Memory B cell (primary cell): ENCODE measurements at regions not wholly inside any gene's neighbourhood (a gene's known extent, or its start where the extent isn't known, plus 50 kb on each side); places are given as distances from the start of the nearest gene placed in this dataset.

ENCODE experiments used
- ATAC-seq: fragments of 150-1000 bp; cut with Tn5 transposase; 2 replicates; pipeline ENCODE4 v1.10.0; 2021; ENCODE audit warnings: low read depth, mild to moderate bottlenecking, moderate library complexity
- DNase-seq, 2 donors: peaks; one replicate each; pipeline ENCODE4 v3.0.0; 2022; ENCODE audit warnings: low spot score in 2 of 2
- H3K27ac Mint-ChIP-seq: one replicate; pipeline ENCODE4 v1.8.0; 2022; ENCODE audit warnings: mild to moderate bottlenecking, moderate library complexity, mixed read lengths
- H3K27me3 Mint-ChIP-seq: one replicate; pipeline ENCODE4 v1.8.0; 2022; ENCODE audit warnings: mixed read lengths
- H3K36me3 Mint-ChIP-seq: one replicate; pipeline ENCODE4 v1.8.0; 2022; ENCODE audit warnings: mild to moderate bottlenecking, mixed read lengths
- H3K4me1 Mint-ChIP-seq: one replicate; pipeline ENCODE4 v1.8.0; 2022; ENCODE audit warnings: mixed read lengths
- H3K4me3 Mint-ChIP-seq: one replicate; pipeline ENCODE4 v1.8.0; 2022; ENCODE audit warnings: mild to moderate bottlenecking, moderate library complexity, mixed read lengths
- H3K9me3 Mint-ChIP-seq: one replicate; pipeline ENCODE4 v1.8.0; 2022; ENCODE audit warnings: mixed read lengths

DNA sequence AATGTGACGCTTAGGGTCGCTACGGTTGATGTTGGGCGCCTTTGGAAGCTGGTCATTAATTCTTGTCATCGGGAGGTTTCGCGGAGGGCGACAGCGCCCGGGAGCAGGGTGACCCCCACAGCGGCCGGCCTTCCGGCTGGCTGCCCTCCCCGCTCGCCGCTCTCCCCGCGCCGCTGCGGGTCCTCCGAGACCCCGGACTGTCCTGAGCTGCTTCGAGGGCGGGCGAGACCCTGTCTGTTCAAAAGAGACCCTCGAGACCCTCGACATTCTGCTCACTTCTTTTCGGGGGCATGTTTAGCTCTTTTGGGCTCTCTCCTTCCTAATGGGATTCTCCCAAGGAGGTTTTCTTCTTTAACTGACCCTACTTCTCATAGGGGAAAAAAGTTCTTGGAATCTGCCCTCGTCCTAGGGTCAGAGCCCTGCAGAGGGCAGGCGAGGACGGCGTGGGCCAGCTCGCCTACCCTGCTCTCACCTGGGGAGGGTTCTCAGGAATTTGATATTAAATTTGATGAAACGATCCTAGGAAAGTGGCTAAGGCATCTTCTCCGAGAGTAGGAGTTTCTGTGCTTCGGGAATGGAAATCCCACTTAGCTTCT, 257.0 kb downstream of the OTUD1 start:
- ATAC-seq (no peak), DNase-seq (no peak)
- peaks cover 20% of the 10 kb centered on the region for H3K27me3 Mint-ChIP-seq
- no peaks in the 10 kb centered on the region for H3K4me1 Mint-ChIP-seq
- no peak overlapping the region for H3K4me3 Mint-ChIP-seq
- H3K36me3 Mint-ChIP-seq, result no peaks in the 10 kb centered on the region
- no peak overlapping the region for H3K27ac Mint-ChIP-seq
- no peaks in the 10 kb centered on the region for H3K9me3 Mint-ChIP-seq

DNA sequence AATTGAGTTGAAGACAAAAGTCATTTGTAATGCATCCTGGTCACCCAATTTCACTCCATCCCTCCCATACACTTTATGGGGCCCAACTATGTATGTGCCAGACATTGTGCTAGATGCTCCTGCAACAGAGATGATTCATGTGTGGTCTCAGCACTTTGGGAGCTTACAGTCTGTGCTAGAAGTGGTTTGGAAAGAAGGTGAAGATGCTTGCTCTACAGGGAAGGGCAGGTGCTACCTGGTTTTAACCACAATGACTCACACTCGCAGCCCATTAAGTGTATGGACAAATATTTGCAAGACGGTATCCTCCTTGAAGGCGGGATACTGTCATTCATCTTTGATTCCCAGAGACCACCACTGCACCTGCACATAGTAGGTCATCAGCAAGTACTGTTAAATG, 257.6 kb downstream of the OTUD1 start:
- Mint-ChIP-seq H3K4me3 (no peak overlapping the region), H3K27ac (no peak overlapping the region), H3K36me3 (no peaks in the 10 kb centered on the region), H3K4me1 (no peaks in the 10 kb centered on the region), H3K9me3 (no peaks in the 10 kb centered on the region), H3K27me3 (peaks cover 19% of the 10 kb centered on the region)
- ATAC-seq, result no peak
- no peak for DNase-seq

DNA sequence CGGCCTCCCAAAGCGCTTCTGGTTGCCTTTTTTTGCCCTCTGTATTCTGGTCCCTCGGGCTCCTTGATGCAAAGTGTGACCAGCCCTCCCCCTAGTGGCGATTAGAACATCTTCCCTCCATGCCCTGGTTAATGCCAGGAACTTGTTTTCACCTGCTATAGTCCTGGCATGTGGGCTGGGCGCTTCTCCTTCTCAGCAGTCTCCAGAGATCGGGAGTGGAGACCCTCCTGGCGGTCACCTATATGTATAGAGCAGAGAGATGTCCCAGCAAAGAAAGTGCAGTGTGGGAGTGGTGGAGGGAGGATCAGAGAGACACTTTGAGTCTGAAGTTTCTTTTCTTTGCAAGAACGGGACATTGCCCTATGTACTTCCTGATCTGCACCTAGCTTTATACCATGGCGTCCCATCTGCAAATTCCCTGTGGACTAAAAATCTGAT, 264.1 kb downstream of the OTUD1 start:
- H3K4me3 Mint-ChIP-seq, result no peak overlapping the region
- peaks cover 2% of the 10 kb centered on the region for H3K36me3 Mint-ChIP-seq
- peak; percentile 7 to 11 for DNase-seq
- ATAC-seq, result peak; percentile 59
- H3K27me3 Mint-ChIP-seq, result peaks cover 7% of the 10 kb centered on the region
- peaks cover 2% of the 10 kb centered on the region for H3K9me3 Mint-ChIP-seq
- H3K27ac Mint-ChIP-seq, result no peak overlapping the region
- no peaks in the 10 kb centered on the region for H3K4me1 Mint-ChIP-seq

DNA sequence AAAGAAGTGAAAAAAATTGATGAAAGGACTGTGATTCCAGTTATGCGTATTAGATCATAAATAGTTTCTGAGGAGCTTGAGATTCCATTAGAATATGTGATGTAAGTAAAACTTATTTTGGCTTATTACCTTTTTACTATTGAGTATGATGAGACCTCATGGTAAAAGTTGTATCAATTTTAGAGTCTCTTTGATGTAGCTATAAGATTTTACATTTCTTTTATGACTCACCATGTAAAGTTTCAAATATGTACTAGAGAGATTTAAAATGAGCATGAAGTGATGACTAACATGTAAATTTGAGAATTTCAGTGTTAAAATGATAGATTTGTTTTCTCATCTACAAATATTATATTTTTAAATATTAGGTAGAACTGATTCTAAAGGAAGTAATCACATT, 276.5 kb downstream of the OTUD1 start:
- ATAC-seq, result no peak

DNA sequence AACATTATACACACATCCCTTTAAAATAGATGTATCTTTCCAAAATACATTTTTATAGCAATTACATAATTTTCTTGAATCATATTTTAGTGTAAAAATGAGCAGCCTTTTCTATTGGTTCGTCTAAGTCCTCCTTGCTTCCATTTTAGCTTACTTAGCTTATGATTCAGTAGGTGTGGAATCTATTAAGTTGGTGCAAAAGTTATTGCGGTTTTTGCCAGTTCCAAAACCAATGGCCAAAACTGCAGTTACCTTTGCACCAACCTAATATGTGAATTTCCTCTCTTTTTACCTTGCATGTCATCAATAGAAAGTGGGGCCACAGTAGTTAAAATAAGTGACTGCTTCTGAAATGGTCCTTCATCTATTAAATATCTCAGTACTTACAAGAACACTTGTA, 279.0 kb downstream of the OTUD1 start:
- Mint-ChIP-seq H3K9me3 (peaks cover 4% of the 10 kb centered on the region), H3K27ac (no peak overlapping the region), H3K4me1 (no peaks in the 10 kb centered on the region), H3K4me3 (no peak overlapping the region), H3K27me3 (no peaks in the 10 kb centered on the region), H3K36me3 (no peaks in the 10 kb centered on the region)
- ATAC-seq (no peak), DNase-seq (no peak)

More for the DNA sequence above, 276.5 kb downstream of the OTUD1 start:
- Mint-ChIP-seq H3K4me3 (no peak overlapping the region), H3K4me1 (no peaks in the 10 kb centered on the region), H3K9me3 (peaks cover 1% of the 10 kb centered on the region), H3K36me3 (no peaks in the 10 kb centered on the region), H3K27me3 (no peaks in the 10 kb centered on the region), H3K27ac (no peak overlapping the region)
- DNase-seq, result no peak

DNA sequence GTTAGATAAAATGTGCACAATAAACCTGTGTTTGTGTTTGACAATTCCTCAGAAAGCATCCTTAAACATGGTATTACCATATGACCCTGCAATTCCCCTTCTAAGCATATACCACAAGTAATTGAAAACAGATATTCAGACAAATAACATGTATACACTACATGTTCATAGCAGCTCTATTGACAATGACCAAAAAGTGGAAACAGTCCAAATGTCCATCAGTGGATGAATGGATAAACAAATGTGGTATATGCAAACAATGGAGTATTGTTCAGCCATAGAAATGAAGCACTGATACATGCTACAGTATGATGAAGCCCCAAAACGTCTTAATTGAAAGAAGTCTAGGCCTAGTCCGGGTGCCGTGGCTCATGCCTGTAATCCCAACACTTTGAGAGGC, 280.1 kb downstream of the OTUD1 start:
- Mint-ChIP-seq H3K4me3 (no peak overlapping the region), H3K9me3 (peaks cover 4% of the 10 kb centered on the region), H3K4me1 (no peaks in the 10 kb centered on the region), H3K36me3 (no peaks in the 10 kb centered on the region), H3K27ac (no peak overlapping the region), H3K27me3 (no peaks in the 10 kb centered on the region)
- DNase-seq (no peak), ATAC-seq (no peak)

DNA sequence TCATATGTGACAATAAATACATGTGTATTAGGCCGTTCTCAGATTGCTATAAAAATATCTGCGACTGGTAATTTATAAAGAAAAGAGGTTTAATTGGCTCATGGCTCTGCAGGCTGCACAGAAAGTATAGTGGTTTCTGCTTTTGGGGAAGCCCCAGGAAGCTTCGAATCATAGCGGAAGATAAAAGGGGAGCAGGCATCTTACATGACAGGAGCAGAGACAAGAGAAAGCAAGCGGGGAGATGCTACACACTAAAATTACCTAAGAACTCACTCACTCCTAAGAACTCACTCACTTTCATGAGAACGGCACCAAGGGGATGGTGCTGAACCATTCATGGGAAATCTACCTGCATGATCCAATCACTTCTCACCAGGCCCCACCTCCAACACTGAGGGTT, 284.9 kb downstream of the OTUD1 start:
- no peak overlapping the region for H3K4me3 Mint-ChIP-seq
- peaks cover 4% of the 10 kb centered on the region for H3K9me3 Mint-ChIP-seq
- no peak for ATAC-seq
- DNase-seq, result no peak
- no peaks in the 10 kb centered on the region for H3K36me3 Mint-ChIP-seq
- H3K27me3 Mint-ChIP-seq, result no peaks in the 10 kb centered on the region
- no peak overlapping the region for H3K27ac Mint-ChIP-seq
- H3K4me1 Mint-ChIP-seq, result no peaks in the 10 kb centered on the region

DNA sequence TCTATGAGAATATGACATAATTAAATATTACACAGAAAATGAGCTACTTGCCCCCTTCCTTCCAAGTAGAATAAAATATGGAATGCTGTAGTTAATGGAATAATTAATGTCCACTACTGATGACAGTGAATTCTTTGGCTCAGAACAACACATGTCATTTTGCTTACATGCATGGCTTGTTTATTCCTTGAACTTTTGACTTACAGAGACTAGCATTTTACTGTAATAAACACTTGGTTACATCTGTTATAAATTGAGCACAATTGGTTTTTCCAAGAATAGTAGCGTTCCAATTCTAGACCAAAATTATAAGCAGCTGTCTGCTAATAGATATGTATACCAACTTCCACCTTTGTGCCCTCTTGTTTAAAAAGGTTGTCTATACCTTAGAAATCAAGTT, 286.7 kb downstream of the OTUD1 start:
- DNase-seq (no peak), ATAC-seq (no peak)
- H3K4me3 Mint-ChIP-seq, result no peak overlapping the region

DNA sequence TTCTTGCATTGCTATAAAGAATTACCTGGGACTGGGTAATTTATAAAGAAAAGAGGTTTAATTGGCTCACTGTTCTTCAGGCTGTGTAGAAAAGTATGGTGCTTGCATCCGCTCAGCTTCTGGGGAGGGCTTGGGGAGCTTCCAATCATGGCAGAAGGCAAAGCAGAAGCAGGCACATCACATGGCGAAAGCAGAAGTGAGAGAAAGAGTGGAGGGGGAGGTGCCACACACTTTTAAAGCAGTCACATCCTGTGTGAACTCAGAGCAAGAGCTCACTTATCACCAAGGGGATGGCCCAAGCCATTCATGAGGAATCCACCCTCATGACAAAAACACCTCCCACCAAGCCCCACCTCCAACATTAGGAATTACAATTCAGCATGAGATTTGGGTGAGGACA, 303.5 kb downstream of the OTUD1 start:
- peaks cover 5% of the 10 kb centered on the region for H3K9me3 Mint-ChIP-seq
- H3K27ac Mint-ChIP-seq, result no peak overlapping the region
- H3K36me3 Mint-ChIP-seq, result no peaks in the 10 kb centered on the region
- H3K4me1 Mint-ChIP-seq, result peaks cover 3% of the 10 kb centered on the region
- H3K27me3 Mint-ChIP-seq, result peaks cover 4% of the 10 kb centered on the region
- ATAC-seq (peak; percentile 85), DNase-seq (peak in 1 of 2 donors; percentile 0)
- no peak overlapping the region for H3K4me3 Mint-ChIP-seq

More for the DNA sequence above, 286.7 kb downstream of the OTUD1 start:
- Mint-ChIP-seq H3K27me3 (no peaks in the 10 kb centered on the region), H3K27ac (no peak overlapping the region), H3K4me1 (no peaks in the 10 kb centered on the region), H3K36me3 (no peaks in the 10 kb centered on the region), H3K9me3 (peaks cover 7% of the 10 kb centered on the region)

DNA sequence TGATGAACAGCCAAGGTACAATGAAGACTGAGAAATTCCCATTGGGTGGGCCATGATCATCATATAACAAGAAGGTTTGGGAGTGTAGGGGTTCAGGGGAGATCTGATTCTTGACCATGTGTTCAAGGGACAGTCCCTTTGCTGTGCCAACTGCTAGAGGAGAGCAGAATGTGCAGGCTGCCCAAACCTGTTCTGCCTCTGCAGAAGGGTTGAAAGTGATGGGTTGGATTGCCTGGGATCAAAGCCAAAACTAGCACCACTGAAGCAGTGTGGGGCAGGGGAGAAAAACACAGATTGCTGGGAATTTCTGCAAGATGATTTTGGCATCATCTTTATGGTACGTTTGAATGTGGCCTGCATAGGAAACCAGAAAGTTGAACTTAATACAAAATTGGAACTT, 303.9 kb downstream of the OTUD1 start:
- Mint-ChIP-seq H3K27me3 (peaks cover 4% of the 10 kb centered on the region), H3K36me3 (no peaks in the 10 kb centered on the region), H3K9me3 (peaks cover 5% of the 10 kb centered on the region), H3K27ac (no peak overlapping the region), H3K4me3 (no peak overlapping the region), H3K4me1 (peaks cover 3% of the 10 kb centered on the region)
- no peak for DNase-seq
- ATAC-seq, result no peak

DNA sequence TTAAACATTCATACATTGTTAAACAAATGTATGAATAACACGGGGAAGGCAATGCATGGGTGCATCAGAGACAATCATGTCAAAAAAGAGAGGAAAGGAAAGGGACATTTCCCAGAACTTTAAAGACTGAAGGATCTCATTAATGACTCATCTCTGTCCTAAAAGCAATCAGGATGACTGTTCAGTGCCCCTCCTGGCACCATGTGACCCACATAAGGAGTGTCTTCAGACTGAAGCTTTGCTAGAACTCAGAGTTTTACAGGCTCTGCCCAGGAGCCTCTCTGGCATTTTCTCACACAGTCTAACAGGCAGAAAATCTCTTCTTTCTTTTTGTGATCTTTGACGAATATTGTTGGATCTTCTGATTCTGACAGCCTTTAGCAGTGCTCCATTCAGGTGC, 315.3 kb downstream of the OTUD1 start:
- no peaks in the 10 kb centered on the region for H3K36me3 Mint-ChIP-seq
- no peaks in the 10 kb centered on the region for H3K4me1 Mint-ChIP-seq
- no peak overlapping the region for H3K4me3 Mint-ChIP-seq
- H3K9me3 Mint-ChIP-seq, result no peaks in the 10 kb centered on the region
- H3K27me3 Mint-ChIP-seq, result peaks cover 3% of the 10 kb centered on the region
- no peak for DNase-seq
- no peak for ATAC-seq
- H3K27ac Mint-ChIP-seq, result no peak overlapping the region

DNA sequence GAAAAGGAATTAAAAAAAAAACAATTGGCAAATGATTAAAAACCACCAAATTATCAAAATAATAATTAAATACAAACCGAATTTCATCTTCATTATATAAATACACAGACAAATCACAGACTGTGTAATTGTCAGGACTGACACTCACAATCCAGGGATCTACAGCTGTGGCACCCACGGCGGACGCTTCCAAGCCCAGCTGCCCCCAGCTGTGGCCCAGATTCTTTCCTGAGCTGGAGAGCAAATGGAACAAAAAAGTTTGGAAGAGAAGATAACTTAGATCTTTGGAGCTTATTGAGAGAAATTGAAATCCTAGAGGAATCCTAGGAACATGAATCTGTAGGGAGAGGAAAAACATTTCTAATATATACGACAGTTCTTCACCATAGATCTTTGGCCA, 316.1 kb downstream of the OTUD1 start:
- Mint-ChIP-seq H3K27ac (no peak overlapping the region), H3K4me3 (no peak overlapping the region), H3K9me3 (no peaks in the 10 kb centered on the region), H3K27me3 (peaks cover 3% of the 10 kb centered on the region), H3K4me1 (no peaks in the 10 kb centered on the region), H3K36me3 (no peaks in the 10 kb centered on the region)
- no peak for DNase-seq
- ATAC-seq, result no peak

DNA sequence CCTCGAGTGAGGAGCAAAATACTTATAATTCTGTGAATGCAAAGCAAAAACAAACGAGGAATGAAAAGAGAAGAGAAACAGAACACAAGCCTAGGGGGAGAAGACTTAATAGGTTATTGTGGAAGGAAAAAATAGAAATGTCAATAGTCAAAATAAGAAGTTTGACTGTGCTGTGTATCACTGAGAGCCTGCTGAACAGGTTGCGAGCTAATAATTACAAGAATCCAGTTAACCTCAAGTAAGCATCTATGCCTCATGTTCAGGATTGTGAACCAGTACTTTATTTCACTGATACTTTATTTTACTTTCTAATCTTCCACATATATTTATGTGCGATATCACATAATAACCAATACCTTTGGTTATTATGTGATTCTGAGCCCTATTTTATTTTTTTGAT, 316.7 kb downstream of the OTUD1 start:
- no peak overlapping the region for H3K27ac Mint-ChIP-seq
- H3K36me3 Mint-ChIP-seq, result no peaks in the 10 kb centered on the region
- ATAC-seq (no peak), DNase-seq (no peak)
- H3K4me1 Mint-ChIP-seq, result no peaks in the 10 kb centered on the region
- no peak overlapping the region for H3K4me3 Mint-ChIP-seq
- peaks cover 3% of the 10 kb centered on the region for H3K27me3 Mint-ChIP-seq
- H3K9me3 Mint-ChIP-seq, result no peaks in the 10 kb centered on the region

DNA sequence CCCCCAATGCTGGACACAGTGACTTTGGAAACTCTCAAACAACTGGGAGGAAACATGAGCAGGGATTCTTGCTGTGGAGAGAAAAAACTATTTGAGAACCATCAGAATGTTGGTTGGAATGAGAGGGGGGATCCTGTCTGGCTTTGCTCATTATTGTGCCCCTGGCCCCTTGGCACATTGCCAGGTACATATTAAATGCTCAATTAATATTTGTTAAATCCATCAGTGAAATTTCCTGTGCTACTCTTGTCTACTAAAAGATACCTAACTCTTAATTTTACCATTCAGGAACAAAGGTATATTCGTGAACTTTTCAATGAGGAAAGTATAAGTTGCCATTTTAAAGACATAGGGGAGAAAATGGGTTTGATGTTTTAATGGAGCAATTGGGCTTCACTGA, 329.4 kb downstream of the OTUD1 start:
- Mint-ChIP-seq H3K36me3 (no peaks in the 10 kb centered on the region), H3K4me1 (no peaks in the 10 kb centered on the region), H3K27me3 (no peaks in the 10 kb centered on the region), H3K27ac (no peak overlapping the region), H3K9me3 (peaks cover 4% of the 10 kb centered on the region), H3K4me3 (no peak overlapping the region)
- DNase-seq (no peak), ATAC-seq (no peak)

DNA sequence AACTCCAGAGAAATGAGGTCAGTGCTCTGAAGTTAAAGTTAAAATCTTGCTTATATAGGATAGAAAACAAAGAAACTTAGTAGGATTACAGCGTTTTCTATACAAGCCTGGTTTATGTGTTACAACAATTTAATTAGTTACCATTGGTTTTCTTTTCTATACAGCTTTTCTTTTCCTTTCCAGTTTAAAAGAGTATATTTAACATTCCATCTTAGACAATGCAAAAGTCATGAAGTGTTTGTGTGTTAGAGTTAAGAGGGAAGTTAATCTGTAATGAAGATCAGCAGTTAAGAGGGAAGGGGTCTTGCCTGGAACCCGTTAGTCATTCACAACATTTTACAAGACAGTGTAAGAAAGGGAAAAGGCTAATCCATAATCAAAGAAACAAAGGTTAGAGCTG, 338.3 kb downstream of the OTUD1 start:
- H3K9me3 Mint-ChIP-seq, result no peaks in the 10 kb centered on the region
- ATAC-seq (no peak), DNase-seq (no peak)
- H3K4me1 Mint-ChIP-seq, result no peaks in the 10 kb centered on the region
- H3K27me3 Mint-ChIP-seq, result no peaks in the 10 kb centered on the region
- no peaks in the 10 kb centered on the region for H3K36me3 Mint-ChIP-seq
- H3K4me3 Mint-ChIP-seq, result no peak overlapping the region
- no peak overlapping the region for H3K27ac Mint-ChIP-seq
